MG63 (cell line): ENCODE measurements at regions not wholly inside any gene's neighbourhood (a gene's known extent, or its start where the extent isn't known, plus 50 kb on each side); places are given as distances from the start of the nearest gene placed in this dataset.
A peak's percentile ranks its signal among the peaks of the same experiment; 100 is the strongest.

Experiments
- DNase-seq: peaks from one replicate; pipeline ENCODE4 v3.0.0-alpha.2; 2020
- H3K27me3 ChIP-seq: fragments of 250-450 bp; sonication (Bioruptor Pico); 2 replicates; pipeline ENCODE4 v1.5.1; 2020; ENCODE audit warnings: mild to moderate bottlenecking, moderate library complexity
- H3K36me3 ChIP-seq: fragments of 250-450 bp; sonication (Bioruptor Pico); 2 replicates; pipeline ENCODE4 v1.5.1; 2020; ENCODE audit warnings: mild to moderate bottlenecking, moderate library complexity
- H3K4me3 ChIP-seq: fragments of 250-450 bp; sonication (Bioruptor Pico); 2 replicates; pipeline ENCODE4 v1.5.1; 2020; ENCODE audit warnings: mild to moderate bottlenecking, moderate library complexity
- H3K9me3 ChIP-seq: fragments of 250-450 bp; sonication (Bioruptor Pico); 2 replicates; pipeline ENCODE4 v1.5.1; 2020; ENCODE audit warnings: mild to moderate bottlenecking, moderate library complexity

DNA sequence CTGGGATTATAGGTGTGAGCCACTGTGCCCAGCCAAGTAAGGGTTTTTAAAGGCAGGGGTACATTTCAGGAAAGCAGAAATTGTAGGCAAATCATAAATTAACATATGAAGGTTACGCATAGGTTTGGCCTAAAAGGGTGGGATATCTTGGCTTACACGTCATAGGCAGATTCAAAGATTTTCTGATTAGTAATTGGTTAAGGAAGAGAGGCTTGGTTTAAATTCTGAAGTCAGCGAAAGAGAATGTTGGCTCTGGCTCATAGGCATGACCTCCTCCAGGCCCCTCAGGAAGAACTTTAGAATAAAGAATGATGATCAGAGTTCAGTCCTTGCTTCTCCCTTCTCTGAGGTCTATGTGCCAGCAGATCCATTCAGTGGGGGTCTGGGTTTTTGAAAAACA is 124.8 kb upstream of the RBBP6 start:
- no peak overlapping the region for H3K4me3 ChIP-seq
- H3K36me3 ChIP-seq: no peaks in the 10 kb centered on the region
- DNase-seq: no peak
- H3K27me3 ChIP-seq: no peaks in the 10 kb centered on the region
- H3K9me3 ChIP-seq: no peaks in the 10 kb centered on the region

- no peak for DNase-seq
- Histone ChIP-seq H3K9me3 (no peaks in the 10 kb centered on the region), H3K4me3 (no peak overlapping the region), H3K27me3 (no peaks in the 10 kb centered on the region), H3K36me3 (no peaks in the 10 kb centered on the region)
Measured at GRCh38 chr16:24418733-24419132, 120.6 kb upstream of the RBBP6 start.

DNA sequence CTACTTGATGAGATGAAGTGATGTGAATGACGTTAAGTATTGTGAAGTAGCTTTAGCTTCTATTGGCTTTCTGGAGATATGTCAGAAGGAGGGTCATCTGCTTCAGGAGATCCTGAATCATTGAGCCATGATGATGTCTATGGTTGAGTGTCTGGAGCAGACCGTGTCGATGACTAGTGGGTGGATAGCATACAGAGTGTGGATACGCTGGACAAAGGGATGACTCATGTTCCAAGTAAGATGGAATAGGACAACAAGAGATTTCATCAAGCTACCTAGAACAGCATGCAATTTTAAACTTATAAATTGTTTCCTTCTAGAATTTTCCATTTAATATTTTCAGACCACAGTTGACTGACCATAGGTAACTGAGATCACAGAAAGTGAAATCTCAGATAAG is 116.1 kb upstream of the RBBP6 start:
- no peak for DNase-seq
- no peaks in the 10 kb centered on the region for H3K9me3 ChIP-seq
- H3K27me3 ChIP-seq: no peaks in the 10 kb centered on the region
- H3K4me3 ChIP-seq: no peak overlapping the region
- no peaks in the 10 kb centered on the region for H3K36me3 ChIP-seq

GRCh38 chr16:24424364-24424763 is 115.0 kb upstream of the RBBP6 start:
- Histone ChIP-seq H3K9me3 (no peaks in the 10 kb centered on the region), H3K27me3 (no peaks in the 10 kb centered on the region), H3K36me3 (no peaks in the 10 kb centered on the region), H3K4me3 (no peak overlapping the region)
- no peak for DNase-seq

DNA sequence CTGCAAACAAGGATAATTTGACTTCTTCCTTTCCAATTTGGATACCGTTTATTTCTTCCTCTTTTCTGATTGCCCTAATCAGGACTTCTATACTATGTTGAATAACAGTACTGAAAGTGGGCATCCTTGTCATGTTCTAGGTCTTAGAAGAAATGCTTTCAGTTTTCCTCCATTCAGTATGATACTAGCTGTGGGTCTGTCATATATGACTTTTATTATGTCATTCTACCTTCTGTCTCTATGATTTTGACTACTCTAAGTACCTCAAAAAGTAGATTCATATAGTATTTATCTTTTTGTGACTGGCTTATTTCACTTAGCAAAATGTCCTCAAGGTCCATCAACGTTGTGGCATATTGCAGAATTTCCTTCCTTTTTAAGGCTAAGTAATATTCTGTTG is 111.5 kb upstream of the RBBP6 start:
- Histone ChIP-seq H3K4me3 (no peak overlapping the region), H3K9me3 (no peaks in the 10 kb centered on the region), H3K36me3 (no peaks in the 10 kb centered on the region), H3K27me3 (no peaks in the 10 kb centered on the region)
- DNase-seq: no peak

- no peak for DNase-seq
Measured at GRCh38 chr16:24428756-24429155, 110.6 kb upstream of the RBBP6 start.

DNA sequence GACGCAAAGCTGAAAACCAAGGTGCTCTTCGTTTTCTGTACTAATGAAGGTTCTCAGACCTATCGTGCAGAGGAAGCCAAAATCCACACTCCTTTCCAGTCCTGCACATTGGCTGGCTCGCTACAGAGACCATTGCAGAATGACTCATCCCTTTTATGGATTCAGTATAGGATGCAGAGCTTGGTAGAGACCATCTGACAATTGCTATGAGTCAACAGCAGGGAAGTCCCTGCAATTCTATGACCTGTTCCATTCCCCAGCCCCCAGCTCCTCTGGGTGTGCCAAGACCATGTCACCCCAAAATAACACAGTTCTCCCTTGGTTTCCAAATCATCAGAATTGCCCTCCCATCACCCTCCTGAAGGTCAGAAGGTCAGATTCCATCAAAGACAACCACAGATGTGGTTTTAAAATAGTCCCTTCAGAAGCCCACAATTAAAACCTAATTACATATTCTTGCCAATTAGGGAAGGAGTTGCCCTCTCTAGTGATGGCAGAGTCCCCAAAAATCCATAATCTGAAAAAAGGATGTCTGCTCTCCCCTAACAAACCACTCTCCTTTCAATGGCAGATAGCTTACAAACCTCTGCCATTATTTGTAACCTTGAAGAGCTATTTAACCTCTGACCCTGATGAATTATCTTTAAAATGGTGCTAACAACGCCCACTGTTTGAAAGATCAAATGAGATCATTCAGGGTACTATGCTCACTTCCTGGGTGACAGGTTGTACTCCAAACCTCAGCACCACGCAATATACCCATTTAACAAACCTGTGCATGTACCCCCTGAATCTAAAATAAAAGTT is 108.2 kb upstream of the RBBP6 start:
- peak; percentile 51 for DNase-seq
- no peak overlapping the region for H3K4me3 ChIP-seq
- H3K36me3 ChIP-seq: no peaks in the 10 kb centered on the region
- no peaks in the 10 kb centered on the region for H3K9me3 ChIP-seq
- H3K27me3 ChIP-seq: no peaks in the 10 kb centered on the region

More at GRCh38 chr16:24428756-24429155, 110.6 kb upstream of the RBBP6 start:
- Histone ChIP-seq H3K36me3 (no peaks in the 10 kb centered on the region), H3K9me3 (no peaks in the 10 kb centered on the region), H3K27me3 (no peaks in the 10 kb centered on the region), H3K4me3 (no peak overlapping the region)

DNA sequence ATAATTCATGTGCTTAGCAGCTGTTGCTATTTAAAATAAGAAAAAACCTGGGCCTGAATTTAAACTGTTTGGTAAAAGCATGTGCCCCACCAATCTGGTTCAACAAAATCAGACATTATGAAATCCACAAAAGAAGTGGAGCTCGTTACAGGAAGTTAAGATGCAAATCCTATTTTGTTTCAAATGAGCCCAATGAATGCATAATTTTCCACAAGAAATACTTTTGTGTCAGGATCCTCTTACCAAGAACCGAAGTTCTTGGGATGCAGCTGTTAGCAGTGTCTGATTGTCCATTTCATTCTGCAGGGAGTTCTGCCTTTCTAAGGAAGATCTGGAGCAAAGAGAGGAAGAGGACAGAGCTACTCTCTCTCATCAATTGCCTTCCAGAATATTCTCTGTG is 105.7 kb upstream of the RBBP6 start:
- H3K27me3 ChIP-seq: no peaks in the 10 kb centered on the region
- H3K4me3 ChIP-seq: no peak overlapping the region
- DNase-seq: no peak
- no peaks in the 10 kb centered on the region for H3K9me3 ChIP-seq
- no peaks in the 10 kb centered on the region for H3K36me3 ChIP-seq

DNA sequence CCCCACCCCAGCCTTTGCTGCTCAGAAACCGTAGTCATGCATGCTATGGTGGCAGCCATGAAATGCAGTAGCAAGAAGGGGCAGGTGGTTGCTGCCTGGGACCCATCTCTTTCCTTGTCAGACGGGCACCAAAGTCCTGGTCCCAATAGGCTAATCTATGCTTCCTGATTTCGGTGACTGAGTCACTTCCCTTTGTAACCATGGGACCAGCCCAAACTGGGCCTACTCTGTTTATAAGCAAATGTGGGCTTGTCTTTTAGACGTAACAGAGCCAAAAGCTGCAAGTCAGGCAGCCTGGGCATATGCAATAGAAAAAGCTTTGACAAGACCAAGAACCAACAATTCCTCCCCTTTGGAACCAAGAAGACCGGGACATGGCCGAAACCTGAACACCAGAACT is 99.1 kb upstream of the RBBP6 start:
- no peaks in the 10 kb centered on the region for H3K36me3 ChIP-seq
- H3K4me3 ChIP-seq: no peak overlapping the region
- no peaks in the 10 kb centered on the region for H3K9me3 ChIP-seq
- 0 out of 2 replicates have a peak, but pooled peaks cover 2% of the 10 kb centered on the region for H3K27me3 ChIP-seq
- DNase-seq: no peak

- Histone ChIP-seq H3K27me3 (0 out of 2 replicates have a peak, but pooled peaks cover 2% of the 10 kb centered on the region), H3K36me3 (no peaks in the 10 kb centered on the region), H3K4me3 (no peak overlapping the region), H3K9me3 (no peaks in the 10 kb centered on the region)
- no peak for DNase-seq
Measured at GRCh38 chr16:24442631-24443030, 96.7 kb upstream of the RBBP6 start.

- Histone ChIP-seq H3K27me3 (0 out of 2 replicates have a peak, but pooled peaks cover 2% of the 10 kb centered on the region), H3K9me3 (no peaks in the 10 kb centered on the region), H3K36me3 (no peaks in the 10 kb centered on the region), H3K4me3 (no peak overlapping the region)
- no peak for DNase-seq
Measured at GRCh38 chr16:24445216-24445615, 94.2 kb upstream of the RBBP6 start.

GRCh38 chr16:24446189-24446588 is 93.2 kb upstream of the RBBP6 start:
- Histone ChIP-seq H3K4me3 (no peak overlapping the region), H3K27me3 (0 out of 2 replicates have a peak, but pooled peaks cover 2% of the 10 kb centered on the region), H3K9me3 (no peaks in the 10 kb centered on the region), H3K36me3 (no peaks in the 10 kb centered on the region)
- no peak for DNase-seq

DNA sequence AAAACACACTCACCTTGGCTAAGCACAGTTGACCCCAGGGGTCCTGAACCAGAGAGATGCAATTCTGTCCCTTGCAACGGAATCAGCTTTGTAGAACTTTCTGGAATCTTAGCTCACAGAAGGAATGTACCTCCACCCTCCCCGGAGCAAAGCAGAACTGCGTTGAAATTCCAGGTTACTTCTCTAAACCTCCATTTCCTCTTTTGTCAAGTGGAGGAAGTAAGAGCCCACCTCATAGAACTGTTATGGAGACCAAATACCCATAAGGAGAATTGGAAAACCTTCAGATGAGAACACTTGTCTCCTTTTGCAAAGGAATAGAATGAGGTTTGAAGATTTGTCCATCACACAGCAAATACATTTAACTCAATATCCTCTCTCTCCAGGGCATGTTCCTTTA is 86.6 kb upstream of the RBBP6 start:
- no peaks in the 10 kb centered on the region for H3K36me3 ChIP-seq
- H3K4me3 ChIP-seq: no peak overlapping the region
- H3K9me3 ChIP-seq: no peaks in the 10 kb centered on the region
- DNase-seq: no peak
- peaks cover 4% of the 10 kb centered on the region; the same call in 1 of the 2 replicates for H3K27me3 ChIP-seq

- no peak for DNase-seq
- H3K9me3 ChIP-seq: no peaks in the 10 kb centered on the region; the same call in 1 of the 2 replicates
- H3K4me3 ChIP-seq: no peak overlapping the region
- H3K36me3 ChIP-seq: no peaks in the 10 kb centered on the region
- peaks cover 3% of the 10 kb centered on the region; the same call in 1 of the 2 replicates for H3K27me3 ChIP-seq
Measured at GRCh38 chr16:24463196-24463945, 76.0 kb upstream of the RBBP6 start.

DNA sequence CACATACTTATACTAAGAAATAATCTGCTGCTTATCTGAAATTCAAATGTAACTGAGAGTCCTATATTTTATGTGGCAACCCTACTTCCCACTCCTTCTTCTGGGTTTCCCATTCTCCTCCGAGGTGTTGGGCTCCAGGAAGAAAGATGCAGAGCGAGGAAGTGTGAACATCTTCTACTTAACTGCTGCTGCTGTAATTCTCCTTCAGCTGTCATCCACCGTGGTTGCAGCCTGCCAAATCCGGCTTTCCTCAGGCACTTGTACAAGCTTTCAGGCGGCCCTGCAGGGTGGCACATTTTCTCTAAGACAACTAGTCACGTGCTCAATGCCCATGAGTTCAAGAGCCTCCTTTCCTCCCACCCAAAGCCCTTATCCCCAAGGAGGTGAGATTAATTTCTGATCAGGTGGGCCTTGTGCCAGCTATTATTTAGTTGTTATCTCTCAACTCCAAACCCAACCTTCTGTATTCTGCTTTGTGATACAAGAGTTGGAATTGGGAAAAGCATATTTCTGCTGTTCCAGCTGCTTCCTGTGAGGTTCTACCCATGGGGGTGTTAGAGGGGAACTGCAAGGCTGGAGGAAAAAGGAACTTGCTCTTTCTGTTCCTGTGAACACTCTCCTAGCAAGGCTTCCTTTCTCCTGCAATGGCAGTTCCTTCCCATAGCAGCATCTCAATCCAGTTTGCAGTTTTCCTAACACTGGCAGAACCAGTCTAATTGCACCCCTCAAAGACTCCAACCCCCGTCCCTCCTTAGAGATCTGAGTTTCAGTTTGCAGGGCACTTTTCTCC is 67.6 kb upstream of the RBBP6 start:
- Histone ChIP-seq H3K27me3 (no peaks in the 10 kb centered on the region; the same call in none of the 2 replicates), H3K4me3 (no peak overlapping the region)

GRCh38 chr16:24477492-24477891 is 61.9 kb upstream of the RBBP6 start:
- Histone ChIP-seq H3K36me3 (no peaks in the 10 kb centered on the region), H3K9me3 (peaks cover 15% of the 10 kb centered on the region), H3K4me3 (no peak overlapping the region), H3K27me3 (no peaks in the 10 kb centered on the region; the same call in none of the 2 replicates)
- no peak for DNase-seq

More for the DNA sequence above, 67.6 kb upstream of the RBBP6 start:
- no peaks in the 10 kb centered on the region for H3K36me3 ChIP-seq
- DNase-seq: no peak
- peaks cover 15% of the 10 kb centered on the region for H3K9me3 ChIP-seq

DNA sequence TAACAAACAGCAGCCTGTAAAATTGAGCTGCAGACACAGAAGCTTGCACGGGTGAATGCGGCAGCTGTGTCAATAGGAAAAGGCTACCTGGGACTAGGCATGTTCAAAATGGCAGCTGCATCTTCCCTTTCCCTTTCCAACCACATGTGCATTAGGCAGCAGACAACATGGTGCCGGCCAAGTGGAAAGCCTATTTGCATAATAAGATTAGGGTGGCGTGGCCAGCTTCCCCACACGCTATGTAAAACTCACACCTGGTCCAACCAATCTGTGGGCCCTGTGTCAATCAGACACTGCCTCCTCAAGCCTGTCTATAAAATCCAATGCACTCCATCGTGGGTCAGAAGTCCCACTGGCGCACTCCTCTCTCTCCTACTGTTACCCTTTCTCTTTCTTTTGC is 61.0 kb upstream of the RBBP6 start:
- no peaks in the 10 kb centered on the region for H3K36me3 ChIP-seq
- no peaks in the 10 kb centered on the region; the same call in none of the 2 replicates for H3K27me3 ChIP-seq
- no peak for DNase-seq
- H3K9me3 ChIP-seq: peaks cover 15% of the 10 kb centered on the region
- H3K4me3 ChIP-seq: no peak overlapping the region
